WERI-Rb-1 (cell line): ENCODE measurements at regions not wholly inside any gene's neighbourhood (a gene's known extent, or its start where the extent isn't known, plus 50 kb on each side); places are given as distances from the start of the nearest gene placed in this dataset.

Source experiments
- DNase-seq: peaks from one replicate; pipeline ENCODE4 v3.0.0-alpha.2; 2020
- H3K27ac ChIP-seq: fragments of 250-450 bp; sonication (Bioruptor Pico); 2 replicates; pipeline ENCODE4 v1.5.1; 2020; ENCODE audit warnings: mild to moderate bottlenecking, moderate library complexity
- H3K27me3 ChIP-seq: fragments of 250-450 bp; sonication (Bioruptor Pico); 2 replicates; pipeline ENCODE4 v1.5.1; 2021; ENCODE audit warnings: mild to moderate bottlenecking, low read depth, moderate library complexity; ENCODE audit not compliant: insufficient read depth, severe bottlenecking
- H3K36me3 ChIP-seq: fragments of 250-450 bp; sonication (Bioruptor Pico); 2 replicates; pipeline ENCODE4 v1.5.1; 2020; ENCODE audit warnings: mild to moderate bottlenecking, moderate library complexity
- H3K4me3 ChIP-seq: 2 replicates; pipeline ENCODE4 v1.5.1; 2011; ENCODE audit warnings: low read depth, mild to moderate bottlenecking, control low read depth, low read length
- H3K9me3 ChIP-seq: fragments of 250-450 bp; sonication (Bioruptor Pico); 2 replicates; pipeline ENCODE4 v1.5.1; 2021; ENCODE audit warnings: mild to moderate bottlenecking, moderate library complexity; ENCODE audit not compliant: severe bottlenecking
- TF ChIP-seq, protein P1 (sequence below): IDR thresholded peaks from 2 replicates; pipeline ENCODE4 v1.5.1; 2011; ENCODE audit warnings: low read depth, mild to moderate bottlenecking, control low read depth, inconsistent platforms, low read length

GRCh38 chr21:35178827-35179226 lies 129.7 kb upstream of the RUNX1 start:
- H3K27me3 ChIP-seq: peaks cover 84% of the 10 kb centered on the region
- no peak overlapping the region for H3K4me3 ChIP-seq
- no peaks in the 10 kb centered on the region for H3K9me3 ChIP-seq
- H3K27ac ChIP-seq: no peak overlapping the region
- no peaks in the 10 kb centered on the region for H3K36me3 ChIP-seq
- DNase-seq: no peak
- TF ChIP-seq, protein P1, sequence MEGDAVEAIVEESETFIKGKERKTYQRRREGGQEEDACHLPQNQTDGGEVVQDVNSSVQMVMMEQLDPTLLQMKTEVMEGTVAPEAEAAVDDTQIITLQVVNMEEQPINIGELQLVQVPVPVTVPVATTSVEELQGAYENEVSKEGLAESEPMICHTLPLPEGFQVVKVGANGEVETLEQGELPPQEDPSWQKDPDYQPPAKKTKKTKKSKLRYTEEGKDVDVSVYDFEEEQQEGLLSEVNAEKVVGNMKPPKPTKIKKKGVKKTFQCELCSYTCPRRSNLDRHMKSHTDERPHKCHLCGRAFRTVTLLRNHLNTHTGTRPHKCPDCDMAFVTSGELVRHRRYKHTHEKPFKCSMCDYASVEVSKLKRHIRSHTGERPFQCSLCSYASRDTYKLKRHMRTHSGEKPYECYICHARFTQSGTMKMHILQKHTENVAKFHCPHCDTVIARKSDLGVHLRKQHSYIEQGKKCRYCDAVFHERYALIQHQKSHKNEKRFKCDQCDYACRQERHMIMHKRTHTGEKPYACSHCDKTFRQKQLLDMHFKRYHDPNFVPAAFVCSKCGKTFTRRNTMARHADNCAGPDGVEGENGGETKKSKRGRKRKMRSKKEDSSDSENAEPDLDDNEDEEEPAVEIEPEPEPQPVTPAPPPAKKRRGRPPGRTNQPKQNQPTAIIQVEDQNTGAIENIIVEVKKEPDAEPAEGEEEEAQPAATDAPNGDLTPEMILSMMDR: no peak

GRCh38 chr21:35178098-35178497 lies 129.0 kb upstream of the RUNX1 start:
- no peaks in the 10 kb centered on the region for H3K36me3 ChIP-seq
- H3K9me3 ChIP-seq: no peaks in the 10 kb centered on the region
- DNase-seq: no peak
- no peak overlapping the region for H3K27ac ChIP-seq
- peaks cover 84% of the 10 kb centered on the region for H3K27me3 ChIP-seq
- TF ChIP-seq, protein P1: no peak
- no peak overlapping the region for H3K4me3 ChIP-seq

DNA sequence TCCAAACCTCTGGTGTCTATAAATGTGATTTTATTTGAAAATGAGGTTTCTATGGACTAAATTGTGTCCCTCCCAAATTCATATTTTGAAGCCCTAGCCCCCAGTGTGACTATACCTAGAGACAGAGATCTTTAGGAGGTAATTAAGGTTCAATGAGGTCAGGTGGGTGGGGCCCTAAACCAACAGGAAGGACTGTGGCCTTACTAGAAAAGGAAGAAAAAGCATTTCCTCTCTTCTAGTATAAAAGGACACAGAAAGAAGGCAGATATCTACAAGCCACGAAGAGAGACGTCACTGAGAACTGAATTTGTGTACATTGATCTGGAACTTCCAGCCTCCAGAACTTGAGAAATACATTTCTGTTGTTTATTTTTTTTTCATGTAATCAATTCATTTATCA lies 123.1 kb upstream of the RUNX1 start:
- H3K4me3 ChIP-seq: no peak overlapping the region
- no peak for DNase-seq
- no peaks in the 10 kb centered on the region for H3K9me3 ChIP-seq
- H3K27me3 ChIP-seq: peaks cover 72% of the 10 kb centered on the region
- TF ChIP-seq, protein P1: no peak
- H3K27ac ChIP-seq: no peak overlapping the region
- no peaks in the 10 kb centered on the region for H3K36me3 ChIP-seq

- no peak for DNase-seq
- H3K36me3 ChIP-seq: no peaks in the 10 kb centered on the region
- no peak overlapping the region for H3K4me3 ChIP-seq
- no peaks in the 10 kb centered on the region for H3K9me3 ChIP-seq
- H3K27me3 ChIP-seq: peaks cover 66% of the 10 kb centered on the region
- TF ChIP-seq, protein P1: no peak
- H3K27ac ChIP-seq: no peak overlapping the region
Measured at GRCh38 chr21:35171385-35171784, 122.3 kb upstream of the RUNX1 start.

GRCh38 chr21:35170818-35171217 lies 121.7 kb upstream of the RUNX1 start:
- TF ChIP-seq, protein P1: no peak
- H3K27me3 ChIP-seq: peaks cover 60% of the 10 kb centered on the region
- no peaks in the 10 kb centered on the region for H3K36me3 ChIP-seq
- no peak overlapping the region for H3K4me3 ChIP-seq
- no peaks in the 10 kb centered on the region for H3K9me3 ChIP-seq
- H3K27ac ChIP-seq: no peak overlapping the region
- DNase-seq: no peak

DNA sequence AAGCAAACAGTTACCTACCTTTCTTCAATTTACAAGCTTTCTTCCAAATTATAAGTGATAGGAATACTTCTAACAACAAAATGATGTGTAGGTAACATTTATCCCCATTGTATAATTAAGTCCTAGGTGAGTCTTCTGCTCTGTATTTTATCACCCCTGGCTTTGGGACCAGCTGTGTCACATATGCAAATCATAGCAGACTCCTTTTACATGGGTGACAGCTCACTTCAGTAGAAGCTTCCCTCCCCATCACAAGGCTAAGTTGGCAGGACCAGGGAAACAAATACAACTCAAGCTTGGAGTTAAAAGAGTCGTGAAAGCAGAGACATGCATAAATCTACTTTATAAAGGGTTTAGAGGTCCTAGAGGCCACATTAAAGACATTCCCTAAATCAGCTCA lies 121.1 kb upstream of the RUNX1 start:
- Histone ChIP-seq H3K36me3 (no peaks in the 10 kb centered on the region), H3K27ac (no peak overlapping the region), H3K27me3 (peaks cover 59% of the 10 kb centered on the region), H3K4me3 (no peak overlapping the region), H3K9me3 (peaks cover 1% of the 10 kb centered on the region)
- no peak for DNase-seq
- TF ChIP-seq, protein P1: no peak
